GM12878 (cell line): ENCODE measurements at regions not wholly inside any gene's neighbourhood (a gene's known extent, or its start where the extent isn't known, plus 50 kb on each side); places are given as distances from the start of the nearest gene placed in this dataset.

ENCODE experiments used
- ATAC-seq: fragments of 200-7000 bp; cut with Tn5 transposase; 3 replicates; pipeline ENCODE4 v1.9.1; 2020; ENCODE audit warnings: mild to moderate bottlenecking, moderate library complexity
- BruUV-seq: library from RNA; stranded (reverse); fragments of 400-500 nt; replicated peaks from 2 replicates; lab custom pipeline; 2021; lab: Mats Ljungman, UMichigan
- CTCF ChIA-PET: fragments of 300-600 bp; sonication (Branson Sonifier 250); formaldehyde crosslinking; extraction: SDS; loops from one replicate; lab custom pipeline; 2021; ENCODE audit warnings: inconsistent platforms; lab: Yijun Ruan, JAX
- POLR2A ChIA-PET: fragments of 350-600 bp; formaldehyde crosslinking; extraction: SDS; loops from one replicate; lab custom pipeline; 2021; ENCODE audit warnings: inconsistent platforms; lab: Charles Lee
- RAD21 ChIA-PET: fragments of 300-600 bp; sonication (Branson Sonifier 250); formaldehyde crosslinking; loops from one replicate; lab custom pipeline; 2023; ENCODE audit warnings: antibody characterized with exemption; ENCODE audit not compliant: unreplicated experiment; lab: Charles Lee
- SMC1A ChIA-PET: fragments of 300-600 bp; sonication (Branson Sonifier 250); formaldehyde crosslinking; loops from one replicate; lab custom pipeline; 2023; ENCODE audit not compliant: unreplicated experiment, uncharacterized antibody; lab: Charles Lee
- DNase-seq: peaks from one replicate; pipeline ENCODE4 v3.0.0-alpha.2; 2011; ENCODE audit warnings: low read depth, low spot score
- FAIRE-seq: peaks from 3 replicates; lab custom pipeline; 2011; peaks lifted over from hg19 to GRCh38; lab: Jason Lieb, UNC
- H2AFZ ChIP-seq: 2 replicates; pipeline ENCODE4 v1.6.0; 2011; ENCODE audit warnings: low read depth, low read length, control low read depth; ENCODE audit not compliant: control insufficient read depth
- H3K27ac ChIP-seq: 2 replicates; pipeline ENCODE4 v1.5.1; 2011; ENCODE audit warnings: control low read depth; ENCODE audit not compliant: control insufficient read depth, insufficient read depth
- H3K27me3 ChIP-seq, 2 experiments: replicated peaks in 1 of 2; 2 replicates each; pipeline versions ENCODE4 v1.6.0 to v1.6.1; 2011; ENCODE audit warnings: low read length in 1 of 2; ENCODE audit not compliant: control insufficient read depth in 2 of 2, insufficient read depth in 2 of 2
- H3K36me3 ChIP-seq, 2 experiments: 2 replicates each; pipeline ENCODE4 v1.5.1; 2011; ENCODE audit warnings: low read length in 1 of 2; ENCODE audit not compliant: control insufficient read depth in 2 of 2, insufficient read depth in 2 of 2
- H3K4me1 ChIP-seq: 2 replicates; pipeline ENCODE4 v1.6.1; 2011; ENCODE audit warnings: mild to moderate bottlenecking, low read length, moderate library complexity, mixed read lengths; ENCODE audit not compliant: control insufficient read depth, insufficient read depth
- H3K4me2 ChIP-seq: 2 replicates; pipeline ENCODE4 v1.6.0; 2011; ENCODE audit warnings: control low read depth; ENCODE audit not compliant: control insufficient read depth, insufficient read depth
- H3K4me3 ChIP-seq: fragments of 200-600 bp; sonication (generic); 2 replicates; pipeline ENCODE4 v1.5.1; 2016
- H3K79me2 ChIP-seq: 2 replicates; pipeline ENCODE4 v1.6.0; 2011; ENCODE audit warnings: low read length; ENCODE audit not compliant: control insufficient read depth, insufficient read depth
- H3K9ac ChIP-seq: 2 replicates; pipeline ENCODE4 v1.8.0; 2011; ENCODE audit warnings: low read length, control low read depth, mixed read lengths; ENCODE audit not compliant: control insufficient read depth, insufficient read depth
- H3K9me3 ChIP-seq: replicated peaks from 3 replicates; pipeline ENCODE4 v1.5.1; 2011; ENCODE audit warnings: mild to moderate bottlenecking, low read length; ENCODE audit not compliant: control insufficient read depth, insufficient read depth
- H4K20me1 ChIP-seq: 2 replicates; pipeline ENCODE4 v1.6.0; 2011; ENCODE audit not compliant: control insufficient read depth, insufficient read depth
- ATF3 ChIP-seq: IDR thresholded peaks from 2 replicates; pipeline ENCODE4 v1.6.1; 2011; ENCODE audit warnings: low read depth, mild to moderate bottlenecking, low read length, moderate library complexity, borderline replicate concordance; ENCODE audit errors: extremely low read depth
- E2F4 ChIP-seq: IDR thresholded peaks from 2 replicates; pipeline ENCODE4 v1.6.1; 2012; ENCODE audit warnings: low read depth, low read length, improper control_type of control experiment
- E2F8 ChIP-seq: fragments of 450-650 bp; IDR thresholded peaks from 2 replicates; pipeline ENCODE4 v1.6.1; 2018; ENCODE audit warnings: mild to moderate bottlenecking, low read depth, moderate library complexity; ENCODE audit not compliant: partially characterized antibody
- IKZF1 ChIP-seq: fragments of 450-650 bp; conservative IDR thresholded peaks from 2 replicates; pipeline ENCODE4 v1.6.1; 2017; ENCODE audit warnings: antibody characterized with exemption, mild to moderate bottlenecking
- NFIC ChIP-seq: IDR thresholded peaks from 2 replicates; pipeline ENCODE4 v1.6.1; 2012; ENCODE audit warnings: low read depth, mild to moderate bottlenecking, inconsistent platforms, low read length, moderate library complexity
- NFYB ChIP-seq: IDR thresholded peaks from 2 replicates; pipeline ENCODE4 v1.6.1; 2011; ENCODE audit warnings: low read depth, mild to moderate bottlenecking, low read length, improper control_type of control experiment, moderate library complexity; ENCODE audit not compliant: insufficient read depth
- NR2C1 ChIP-seq: fragments of 450-650 bp; IDR thresholded peaks from 2 replicates; pipeline ENCODE4 v1.6.1; 2017; ENCODE audit warnings: antibody characterized with exemption, mild to moderate bottlenecking, moderate library complexity
- PAX8 ChIP-seq: fragments of 450-650 bp; IDR thresholded peaks from 2 replicates; pipeline ENCODE4 v1.6.1; 2017; ENCODE audit warnings: mild to moderate bottlenecking, moderate library complexity
- SIX5 ChIP-seq: IDR thresholded peaks from 2 replicates; pipeline ENCODE4 v1.6.1; 2011; ENCODE audit warnings: mild to moderate bottlenecking, low read depth, low read length, moderate library complexity; ENCODE audit not compliant: severe bottlenecking
- ZBTB40 ChIP-seq: fragments of 450-650 bp; IDR thresholded peaks from 2 replicates; pipeline ENCODE4 v1.6.1; 2016; ENCODE audit warnings: mild to moderate bottlenecking, moderate library complexity, borderline replicate concordance
- WGBS: methylation state at CpG from one replicate; pipeline ENCODE4 v1.1.6; 2016; ENCODE audit warnings: low lambda C conversion rate; ENCODE audit not compliant: insufficient replicate concordance, insufficient coverage; ENCODE audit errors: missing lambda C conversion rate; 5-methylcytosine and 5-hydroxymethylcytosine counted together
- in situ Hi-C: fragments of 300-500 bp; cut with MboI; formaldehyde crosslinking; loops from 9 replicates; pipeline ENCODE4 v1.14.3; 2018; ENCODE audit warnings: mixed read lengths
- intact Hi-C: fragments of 100-400 bp; cut with micrococcal nuclease; formaldehyde crosslinking; loops from one replicate; pipeline ENCODE4 v1.14.2; 2022; ENCODE audit not compliant: unreplicated experiment

- Histone ChIP-seq H3K4me3 (no peak overlapping the region), H3K27ac (no peak overlapping the region), H2AFZ (no peak overlapping the region), H4K20me1 (no peaks in the 10 kb centered on the region), H3K79me2 (no peaks in the 10 kb centered on the region), H3K36me3 (no peaks in the 10 kb centered on the region), H3K9me3 (no peaks in the 10 kb centered on the region), H3K4me1 (no peaks in the 10 kb centered on the region), H3K27me3 (no peaks in the 10 kb centered on the region; a peak in 1 of 4 replicates), H3K4me2 (no peak overlapping the region), H3K9ac (no peak overlapping the region)
- TF ChIP-seq SIX5 (no peak), NFIC (no peak), E2F4 (no peak), ATF3 (no peak), NFYB (no peak), E2F8 (no peak), PAX8 (no peak), ZBTB40 (no peak), IKZF1 (no peak), NR2C1 (no peak)
- intact Hi-C loops (no loop called here), in situ Hi-C loops (no loop called here)
- DNase-seq (no peak), FAIRE-seq (no peak), ATAC-seq (no peak)
- RAD21 ChIA-PET = no interaction called here
- no TSS peak for BruUV-seq
- WGBS = 2% methylated on average over 6 of the region's 7 CpGs
- POLR2A ChIA-PET = no interaction called here
- SMC1A ChIA-PET = no interaction called here
- CTCF ChIA-PET = interaction anchor here (0.6 kb wide), 1 partner anchor 106 kb away, joined by 4 read pairs; no protein-coding TSS in a partner anchor
Measured at GRCh38 chr17:36791150-36791941, 145.9 kb upstream of the LHX1 start.
